B cell (primary cell): ENCODE measurements at regions not wholly inside any gene's neighbourhood (a gene's known extent, or its start where the extent isn't known, plus 50 kb on each side); places are given as distances from the start of the nearest gene placed in this dataset.

Experiments
- ATAC-seq: fragments of 200-7000 bp; cut with Tn5 transposase; one replicate; pipeline ENCODE4 v1.10.0; 2021; ENCODE audit warnings: low read depth, mild to moderate bottlenecking, moderate number of reproducible peaks, moderate library complexity
- CTCF ChIA-PET: fragments of 350-600 bp; sonication (Branson Sonifier 250); formaldehyde crosslinking; loops from one replicate; lab custom pipeline; 2021; ENCODE audit warnings: antibody characterized with exemption, inconsistent platforms; lab: Charles Lee
- POLR2A ChIA-PET: fragments of 350-600 bp; sonication (Branson Sonifier 250); formaldehyde crosslinking; loops from one replicate; lab custom pipeline; 2021; ENCODE audit warnings: antibody characterized with exemption; lab: Charles Lee
- DNase-seq: peaks from one replicate; pipeline ENCODE4 v3.0.0; 2013
- H2AFZ ChIP-seq: 2 replicates; pipeline ENCODE4 v1.6.1; 2012; ENCODE audit warnings: mild to moderate bottlenecking, low read depth, low read length; ENCODE audit not compliant: insufficient read depth, poor library complexity, severe bottlenecking
- H3K27ac ChIP-seq, 2 donors: 1 replicate in 1 of 2; 2 replicates in 1 of 2; pipeline ENCODE4 v1.5.1; 2012 to 2013; ENCODE audit warnings: low read length in 2 of 2, mild to moderate bottlenecking in 2 of 2, moderate library complexity in 1 of 2
- H3K27me3 ChIP-seq, 4 experiments: fragments of 200-600 bp in 1 of 4; sonication (generic) in 1 of 4; replicated peaks in 1 of 4; 1 replicate in 2 of 4; 2 replicates in 2 of 4; pipeline versions ENCODE4 v1.6.1 to v1.7.0; 2013 to 2016; ENCODE audit warnings: low read length in 3 of 4, mild to moderate bottlenecking in 2 of 4, mixed read lengths in 1 of 4, moderate library complexity in 1 of 4; ENCODE audit not compliant: insufficient read depth in 4 of 4, control insufficient read depth in 3 of 4; ENCODE audit errors: control extremely low read depth in 1 of 4
- H3K36me3 ChIP-seq, 2 experiments: replicated peaks in 1 of 2; 1 replicate in 1 of 2; 2 replicates in 1 of 2; pipeline versions ENCODE4 v1.6.1 to v1.7.1; 2013; ENCODE audit warnings: low read length in 1 of 2; ENCODE audit not compliant: insufficient read depth in 2 of 2, control insufficient read depth in 1 of 2; ENCODE audit errors: control extremely low read depth in 1 of 2, extremely low read depth in 1 of 2
- H3K4me1 ChIP-seq, 2 donors: fragments of 200-600 bp in 1 of 2; sonication (generic) in 1 of 2; 1 replicate in 1 of 2; 2 replicates in 1 of 2; pipeline versions ENCODE4 v1.5.1 to v1.6.1; 2013 to 2017; ENCODE audit warnings: low read length in 2 of 2; ENCODE audit not compliant: control insufficient read depth in 2 of 2, insufficient read depth in 2 of 2
- H3K4me2 ChIP-seq: replicated peaks from 2 replicates; pipeline ENCODE3; 2012; ENCODE audit warnings: mild to moderate bottlenecking, low read depth, low read length; ENCODE audit not compliant: poor library complexity, severe bottlenecking
- H3K4me3 ChIP-seq, 5 experiments: fragments of 200-600 bp in 1 of 5; sonication (generic) in 1 of 5; 1 replicate in 3 of 5; 2 replicates in 2 of 5; pipeline versions ENCODE4 v1.5.1 to v1.7.0; 2011 to 2016; ENCODE audit warnings: low read length in 4 of 5, mild to moderate bottlenecking in 4 of 5, low read depth in 2 of 5, control low read depth in 1 of 5, moderate library complexity in 1 of 5; ENCODE audit not compliant: insufficient read depth in 1 of 5; ENCODE audit errors: control extremely low read depth in 1 of 5, extremely low read depth in 1 of 5
- H3K79me2 ChIP-seq: fragments of 200-600 bp; sonication (generic); one replicate; pipeline ENCODE4 v1.6.0; 2016; ENCODE audit warnings: low read length; ENCODE audit not compliant: control insufficient read depth, insufficient read depth
- H3K9ac ChIP-seq: fragments of 200-600 bp; sonication (generic); 2 replicates; pipeline ENCODE4 v1.6.1; 2017; ENCODE audit warnings: mild to moderate bottlenecking, low read length, moderate library complexity
- H3K9me3 ChIP-seq, 3 donors: one replicate each; pipeline versions ENCODE4 v1.6.1 to v1.7.1; 2013; ENCODE audit warnings: low read length in 2 of 3; ENCODE audit not compliant: control insufficient read depth in 2 of 3, insufficient read depth in 1 of 3; ENCODE audit errors: control extremely low read depth in 1 of 3
- H4K20me1 ChIP-seq: 2 replicates; pipeline ENCODE4 v1.6.0; 2012; ENCODE audit warnings: mild to moderate bottlenecking, low read length; ENCODE audit not compliant: insufficient read depth, control insufficient read depth, poor library complexity, severe bottlenecking
- H3K27ac Mint-ChIP-seq: one replicate; pipeline ENCODE4 v1.8.0; 2021; ENCODE audit warnings: mixed read lengths
- H3K27me3 Mint-ChIP-seq: one replicate; pipeline ENCODE4 v1.8.0; 2021; ENCODE audit warnings: mixed read lengths
- H3K4me1 Mint-ChIP-seq: one replicate; pipeline ENCODE4 v1.8.0; 2021; ENCODE audit warnings: mixed read lengths
- H3K4me3 Mint-ChIP-seq: one replicate; pipeline ENCODE4 v1.8.0; 2021; ENCODE audit warnings: mixed read lengths
- H3K9me3 Mint-ChIP-seq: one replicate; pipeline ENCODE4 v1.8.0; 2022; ENCODE audit warnings: mixed read lengths; ENCODE audit not compliant: insufficient read depth
- EZH2 ChIP-seq: IDR thresholded peaks from 2 replicates; pipeline ENCODE4 v1.6.1; 2012; ENCODE audit warnings: borderline replicate concordance, low read depth, mild to moderate bottlenecking, moderate library complexity, low read length; ENCODE audit not compliant: insufficient read depth, poor library complexity, severe bottlenecking
- WGBS: methylation state at CpG from one replicate; pipeline ENCODE4 v1.1.5; 2013; ENCODE audit warnings: missing lambda C conversion rate; ENCODE audit not compliant: insufficient coverage; 5-methylcytosine and 5-hydroxymethylcytosine counted together
- intact Hi-C: fragments of 100-400 bp; cut with micrococcal nuclease; formaldehyde crosslinking; loops from one replicate; pipeline ENCODE4 v1.10.0; 2022
- TF ChIP-seq, protein P1 (sequence below): fragments of 200-600 bp; IDR thresholded peaks from one replicate; pipeline ENCODE4 v1.8.0; 2022; ENCODE audit warnings: antibody characterized with exemption, mild to moderate bottlenecking

DNA sequence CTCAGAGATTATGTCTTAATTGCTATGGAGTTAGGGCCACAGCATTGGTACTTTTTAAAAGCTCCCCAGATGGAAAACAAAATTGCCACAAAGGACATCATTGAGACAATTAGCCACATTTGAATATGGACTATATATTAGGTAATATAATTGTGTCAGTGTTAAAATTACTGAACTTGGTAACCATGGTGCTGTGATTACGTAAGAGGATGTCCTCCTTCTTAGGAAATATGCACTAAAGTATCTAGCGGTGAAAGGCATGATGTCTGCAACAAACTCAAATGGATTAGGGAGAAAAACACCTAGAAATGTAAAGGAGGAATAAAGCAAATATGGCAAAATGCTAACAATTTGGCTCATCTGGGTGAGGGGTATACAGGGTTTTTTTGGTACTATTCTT, 89.9 kb upstream of the PAK3 start:
- H3K27me3 ChIP-seq = no peaks in the 10 kb centered on the region
- no peak overlapping the region for H3K4me3 Mint-ChIP-seq
- no peak overlapping the region for H3K4me3 ChIP-seq
- TF ChIP-seq, protein P1, sequence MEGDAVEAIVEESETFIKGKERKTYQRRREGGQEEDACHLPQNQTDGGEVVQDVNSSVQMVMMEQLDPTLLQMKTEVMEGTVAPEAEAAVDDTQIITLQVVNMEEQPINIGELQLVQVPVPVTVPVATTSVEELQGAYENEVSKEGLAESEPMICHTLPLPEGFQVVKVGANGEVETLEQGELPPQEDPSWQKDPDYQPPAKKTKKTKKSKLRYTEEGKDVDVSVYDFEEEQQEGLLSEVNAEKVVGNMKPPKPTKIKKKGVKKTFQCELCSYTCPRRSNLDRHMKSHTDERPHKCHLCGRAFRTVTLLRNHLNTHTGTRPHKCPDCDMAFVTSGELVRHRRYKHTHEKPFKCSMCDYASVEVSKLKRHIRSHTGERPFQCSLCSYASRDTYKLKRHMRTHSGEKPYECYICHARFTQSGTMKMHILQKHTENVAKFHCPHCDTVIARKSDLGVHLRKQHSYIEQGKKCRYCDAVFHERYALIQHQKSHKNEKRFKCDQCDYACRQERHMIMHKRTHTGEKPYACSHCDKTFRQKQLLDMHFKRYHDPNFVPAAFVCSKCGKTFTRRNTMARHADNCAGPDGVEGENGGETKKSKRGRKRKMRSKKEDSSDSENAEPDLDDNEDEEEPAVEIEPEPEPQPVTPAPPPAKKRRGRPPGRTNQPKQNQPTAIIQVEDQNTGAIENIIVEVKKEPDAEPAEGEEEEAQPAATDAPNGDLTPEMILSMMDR = no peak
- no peak for TF ChIP-seq EZH2
- no peak for DNase-seq
- ChIA-PET CTCF (no interaction called here), POLR2A (no interaction called here)
- no peak overlapping the region for H3K9ac ChIP-seq
- H3K4me1 ChIP-seq = no peaks in the 10 kb centered on the region
- no peaks in the 10 kb centered on the region for H3K27me3 Mint-ChIP-seq
- no peaks in the 10 kb centered on the region for H3K36me3 ChIP-seq
- no CpG with 5 or more reads among the region's 2 CpGs for WGBS
- H3K79me2 ChIP-seq = no peaks in the 10 kb centered on the region
- H3K27ac ChIP-seq = no peak overlapping the region
- ATAC-seq = no peak
- no peaks in the 10 kb centered on the region for H4K20me1 ChIP-seq
- no peaks in the 10 kb centered on the region for H3K9me3 ChIP-seq
- intact Hi-C loops = no loop called here
- no peaks in the 10 kb centered on the region for H3K9me3 Mint-ChIP-seq
- H2AFZ ChIP-seq = no peak overlapping the region
- H3K27ac Mint-ChIP-seq = no peak overlapping the region
- H3K4me1 Mint-ChIP-seq = no peaks in the 10 kb centered on the region
- no peak overlapping the region for H3K4me2 ChIP-seq

DNA sequence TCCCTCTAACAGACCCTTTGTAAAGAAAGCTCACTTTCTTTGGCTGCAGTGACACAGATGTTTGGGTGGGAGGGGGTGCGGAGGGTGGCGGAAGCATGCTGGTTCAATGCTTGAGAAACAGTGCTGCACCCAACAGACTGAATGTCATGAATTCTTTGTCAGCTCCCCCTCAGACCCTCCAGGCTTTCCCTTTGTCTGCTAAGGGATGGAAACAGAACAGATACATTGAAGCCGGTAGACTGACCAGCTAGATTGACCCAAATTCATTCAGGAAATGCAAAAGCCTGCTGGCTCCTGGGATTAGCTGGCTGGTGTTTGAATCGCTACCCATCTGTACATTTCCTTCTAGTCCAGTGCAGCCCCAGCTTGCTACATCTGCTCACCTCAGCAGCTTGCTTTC, 90.8 kb upstream of the PAK3 start:
- H3K9ac ChIP-seq = no peak overlapping the region
- no peaks in the 10 kb centered on the region for H3K4me1 ChIP-seq
- H3K4me3 ChIP-seq = no peak overlapping the region
- H3K9me3 Mint-ChIP-seq = no peaks in the 10 kb centered on the region
- H3K9me3 ChIP-seq = no peaks in the 10 kb centered on the region
- TF ChIP-seq, protein P1 = no peak
- no peak for TF ChIP-seq EZH2
- ATAC-seq (no peak), DNase-seq (no peak)
- WGBS = no CpG with 5 or more reads among the region's 4 CpGs
- intact Hi-C loops = no loop called here
- H3K27me3 ChIP-seq = no peaks in the 10 kb centered on the region
- ChIA-PET POLR2A (no interaction called here), CTCF (no interaction called here)
- H3K4me3 Mint-ChIP-seq = no peak overlapping the region
- no peaks in the 10 kb centered on the region for H3K4me1 Mint-ChIP-seq
- no peaks in the 10 kb centered on the region for H4K20me1 ChIP-seq
- no peaks in the 10 kb centered on the region for H3K36me3 ChIP-seq
- H3K27ac ChIP-seq = no peak overlapping the region
- H3K79me2 ChIP-seq = no peaks in the 10 kb centered on the region
- no peaks in the 10 kb centered on the region for H3K27me3 Mint-ChIP-seq
- H2AFZ ChIP-seq = no peak overlapping the region
- H3K4me2 ChIP-seq = no peak overlapping the region
- no peak overlapping the region for H3K27ac Mint-ChIP-seq
